ENCODE measurements at regions not wholly inside any gene's neighbourhood (a gene's known extent, or its start where the extent isn't known, plus 50 kb on each side); places are given as distances from the start of the nearest gene placed in this dataset.

DNA sequence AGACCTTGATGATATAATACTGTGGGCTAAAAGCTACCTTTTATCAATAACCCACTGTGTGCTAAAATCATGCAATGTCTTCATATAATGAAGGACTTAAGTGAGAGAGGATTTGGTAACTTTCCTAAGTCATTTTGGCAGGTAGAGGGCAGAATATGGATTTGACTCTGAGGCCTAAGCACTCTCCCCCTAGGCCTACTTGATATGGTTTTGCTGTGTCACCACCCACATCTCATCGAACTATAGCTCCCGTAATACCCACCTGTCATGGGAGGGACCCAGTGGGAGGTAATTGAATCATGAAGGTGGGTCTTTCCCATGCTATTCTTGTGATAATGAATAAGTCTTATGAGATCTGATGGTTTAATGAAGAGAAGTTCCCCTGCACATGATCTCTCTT is 229.7 kb downstream of the GBA3 start:
- no peaks in the 10 kb centered on the region for H3K4me1 ChIP-seq
- no peaks in the 10 kb centered on the region for H3K36me3 ChIP-seq
- no peak overlapping the region for H3K4me3 ChIP-seq
- TF ChIP-seq, protein P1, sequence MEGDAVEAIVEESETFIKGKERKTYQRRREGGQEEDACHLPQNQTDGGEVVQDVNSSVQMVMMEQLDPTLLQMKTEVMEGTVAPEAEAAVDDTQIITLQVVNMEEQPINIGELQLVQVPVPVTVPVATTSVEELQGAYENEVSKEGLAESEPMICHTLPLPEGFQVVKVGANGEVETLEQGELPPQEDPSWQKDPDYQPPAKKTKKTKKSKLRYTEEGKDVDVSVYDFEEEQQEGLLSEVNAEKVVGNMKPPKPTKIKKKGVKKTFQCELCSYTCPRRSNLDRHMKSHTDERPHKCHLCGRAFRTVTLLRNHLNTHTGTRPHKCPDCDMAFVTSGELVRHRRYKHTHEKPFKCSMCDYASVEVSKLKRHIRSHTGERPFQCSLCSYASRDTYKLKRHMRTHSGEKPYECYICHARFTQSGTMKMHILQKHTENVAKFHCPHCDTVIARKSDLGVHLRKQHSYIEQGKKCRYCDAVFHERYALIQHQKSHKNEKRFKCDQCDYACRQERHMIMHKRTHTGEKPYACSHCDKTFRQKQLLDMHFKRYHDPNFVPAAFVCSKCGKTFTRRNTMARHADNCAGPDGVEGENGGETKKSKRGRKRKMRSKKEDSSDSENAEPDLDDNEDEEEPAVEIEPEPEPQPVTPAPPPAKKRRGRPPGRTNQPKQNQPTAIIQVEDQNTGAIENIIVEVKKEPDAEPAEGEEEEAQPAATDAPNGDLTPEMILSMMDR (IDR thresholded peaks at IDR 0.05) = no peak
- no peak for TF ChIP-seq POLR2A (IDR thresholded peaks at IDR 0.05)
- no peaks in the 10 kb centered on the region for H3K9me3 ChIP-seq
- H3K27me3 ChIP-seq = no peaks in the 10 kb centered on the region
- no peak for DNase-seq
- no peak overlapping the region for H3K27ac ChIP-seq

DNA sequence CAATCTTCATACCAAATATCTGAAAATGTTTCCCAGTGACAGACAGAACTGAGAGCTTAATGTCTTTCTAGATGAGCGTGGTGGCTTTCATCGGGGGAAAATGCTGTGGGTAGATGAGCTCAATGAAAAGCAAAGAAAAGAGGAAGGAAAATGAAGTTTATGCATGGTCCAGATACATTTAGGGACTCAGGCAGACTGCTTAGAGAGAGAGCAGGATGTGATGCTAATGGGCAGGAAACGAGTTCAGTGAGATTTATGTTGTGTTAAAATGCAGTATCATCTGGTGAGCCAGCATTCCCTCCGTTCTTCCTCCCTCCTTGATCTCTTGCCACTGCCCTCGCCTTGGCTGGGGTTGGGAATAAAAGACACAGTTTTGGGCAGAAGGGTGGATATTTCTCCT is 229.2 kb downstream of the GBA3 start:
- Histone ChIP-seq H3K27ac (no peak overlapping the region), H3K9me3 (no peaks in the 10 kb centered on the region), H3K36me3 (no peaks in the 10 kb centered on the region), H3K4me3 (no peak overlapping the region), H3K4me1 (no peaks in the 10 kb centered on the region), H3K27me3 (no peaks in the 10 kb centered on the region)
- DNase-seq = no peak
- TF ChIP-seq POLR2A (IDR thresholded peaks at IDR 0.05) = no peak
- TF ChIP-seq, protein P1 (IDR thresholded peaks at IDR 0.05) = no peak

DNA sequence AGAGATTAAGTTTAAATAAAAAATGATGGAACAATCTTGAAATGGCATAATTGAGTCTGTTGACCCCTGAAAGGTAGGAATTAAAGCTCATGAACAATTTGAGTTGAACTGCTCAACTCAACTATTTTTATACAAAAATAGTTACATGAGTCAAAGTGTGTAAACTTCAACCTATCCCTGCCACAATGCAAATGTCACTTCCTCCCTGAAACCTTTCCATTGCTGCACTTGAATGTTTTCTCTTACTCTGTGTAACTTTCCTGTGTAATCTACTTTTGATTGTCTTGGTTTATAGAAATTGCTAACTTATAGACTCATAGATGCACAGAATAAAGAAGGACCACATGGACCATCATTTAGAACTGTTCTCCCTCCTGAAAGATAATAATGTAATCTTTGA is 218.5 kb downstream of the GBA3 start:
- Histone ChIP-seq H3K36me3 (no peaks in the 10 kb centered on the region), H3K4me1 (no peaks in the 10 kb centered on the region), H3K27me3 (no peaks in the 10 kb centered on the region), H3K27ac (no peak overlapping the region), H3K9me3 (no peaks in the 10 kb centered on the region), H3K4me3 (no peak overlapping the region)
- no peak for DNase-seq
- TF ChIP-seq, protein P1 (IDR thresholded peaks at IDR 0.05) = no peak
- TF ChIP-seq POLR2A (IDR thresholded peaks at IDR 0.05) = no peak

DNA sequence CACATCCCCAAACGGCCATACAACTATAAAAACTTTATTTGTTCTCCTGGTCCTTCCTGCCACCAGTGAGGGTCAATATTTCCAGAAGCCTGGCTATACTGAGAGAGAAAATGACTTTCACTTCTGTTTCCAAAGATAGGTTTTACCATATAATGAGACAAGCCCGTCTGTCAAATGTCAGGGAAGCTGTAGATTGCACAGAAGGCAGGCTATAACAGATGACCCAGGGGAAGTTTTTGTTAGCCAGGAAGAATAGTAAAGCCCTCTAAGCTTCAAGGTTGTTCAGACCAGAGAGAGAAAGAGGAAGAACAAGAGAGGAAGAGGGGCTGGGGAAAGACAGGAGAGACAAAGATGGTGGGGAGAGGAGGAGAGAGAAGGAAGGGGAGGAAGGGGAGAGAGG is 217.5 kb downstream of the GBA3 start:
- no peak for DNase-seq
- Histone ChIP-seq H3K36me3 (no peaks in the 10 kb centered on the region), H3K9me3 (no peaks in the 10 kb centered on the region), H3K27me3 (no peaks in the 10 kb centered on the region), H3K27ac (no peak overlapping the region), H3K4me3 (no peak overlapping the region), H3K4me1 (no peaks in the 10 kb centered on the region)
- TF ChIP-seq, protein P1 (IDR thresholded peaks at IDR 0.05) = no peak
- no peak for TF ChIP-seq POLR2A (IDR thresholded peaks at IDR 0.05)

DNA sequence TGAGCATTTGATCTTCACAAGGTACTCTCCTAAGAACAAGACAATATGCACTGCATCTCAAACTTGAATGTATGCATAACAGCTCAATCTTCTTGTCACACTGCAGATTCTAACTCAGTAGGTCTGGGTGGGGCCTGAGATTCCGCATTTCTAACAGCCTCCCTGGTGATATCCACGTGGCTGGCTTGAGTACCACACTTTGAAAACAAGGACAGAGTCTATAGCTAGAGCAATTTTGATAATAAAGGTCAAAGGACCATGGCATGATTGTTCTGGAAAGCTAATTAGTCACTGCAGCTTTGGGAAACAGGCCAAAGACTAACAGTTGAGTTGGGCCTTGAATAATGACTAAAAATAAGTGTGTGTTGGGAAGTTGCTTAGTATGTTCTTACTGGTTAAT is 213.3 kb downstream of the GBA3 start:
- H3K4me1 ChIP-seq = no peaks in the 10 kb centered on the region
- no peak for TF ChIP-seq POLR2A (IDR thresholded peaks at IDR 0.05)
- TF ChIP-seq, protein P1 (IDR thresholded peaks at IDR 0.05) = peak in 3 of 6 experiments; percentile 28 to 42 (median 36)
- H3K36me3 ChIP-seq = no peaks in the 10 kb centered on the region
- DNase-seq = peak in 1 of 3 donors; percentile 77
- no peak overlapping the region for H3K4me3 ChIP-seq
- H3K27me3 ChIP-seq = no peaks in the 10 kb centered on the region
- H3K27ac ChIP-seq = no peak overlapping the region
- H3K9me3 ChIP-seq = peaks cover 0 to 4% (median 0%) of the 10 kb centered on the region in 4 donors

DNA sequence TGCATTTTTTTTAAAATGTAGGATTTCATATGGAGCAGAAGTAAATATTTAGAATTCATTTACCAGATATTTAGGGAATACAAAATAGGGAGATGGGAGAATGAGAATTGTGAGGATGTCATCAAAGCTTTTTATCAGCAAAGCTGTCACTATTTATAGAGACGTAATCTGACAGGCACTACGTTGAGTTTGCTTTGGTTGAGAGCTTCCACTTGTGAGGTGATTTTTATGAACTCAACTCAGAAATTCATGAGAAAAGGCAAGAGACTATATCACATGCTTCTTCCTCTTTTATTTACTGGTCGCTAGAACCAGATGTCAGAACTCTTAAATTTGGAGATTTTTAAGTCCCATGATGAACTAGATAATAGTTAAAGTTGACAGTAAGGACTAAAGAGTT is 211.2 kb downstream of the GBA3 start:
- H3K36me3 ChIP-seq = no peaks in the 10 kb centered on the region
- no peaks in the 10 kb centered on the region for H3K4me1 ChIP-seq
- H3K9me3 ChIP-seq = peaks cover 0 to 4% (median 0%) of the 10 kb centered on the region in 4 donors
- TF ChIP-seq POLR2A (IDR thresholded peaks at IDR 0.05) = no peak
- TF ChIP-seq, protein P1 (IDR thresholded peaks at IDR 0.05) = no peak
- no peak overlapping the region for H3K27ac ChIP-seq
- H3K4me3 ChIP-seq = no peak overlapping the region
- DNase-seq = no peak
- H3K27me3 ChIP-seq = no peaks in the 10 kb centered on the region
